Caco-2 (cell line): ENCODE measurements at regions not wholly inside any gene's neighbourhood (a gene's known extent, or its start where the extent isn't known, plus 50 kb on each side); places are given as distances from the start of the nearest gene placed in this dataset.

Experiments
- BruUV-seq: library from RNA; stranded (reverse); fragments of 400-500 nt; replicated peaks from 2 replicates; lab custom pipeline; 2021; lab: Mats Ljungman, UMichigan
- CTCF ChIA-PET: fragments of 300-600 bp; sonication (Branson Sonifier 250); formaldehyde crosslinking; loops from one replicate; lab custom pipeline; 2022; ENCODE audit warnings: antibody characterized with exemption; lab: Charles Lee
- POLR2A ChIA-PET: fragments of 300-600 bp; sonication (Branson Sonifier 250); formaldehyde crosslinking; loops from one replicate; lab custom pipeline; 2022; ENCODE audit warnings: antibody characterized with exemption; lab: Charles Lee
- DNase-seq, 2 experiments: peaks; one replicate each; pipeline versions ENCODE4 v3.0.0 to v3.0.0-alpha.2; 2020 to 2022
- H3K27me3 ChIP-seq: replicated peaks from 2 replicates; pipeline ENCODE4 v1.6.0; 2011; ENCODE audit warnings: low read length; ENCODE audit not compliant: control insufficient read depth, insufficient read depth
- H3K36me3 ChIP-seq: 2 replicates; pipeline ENCODE4 v1.5.1; 2011; ENCODE audit warnings: low read length; ENCODE audit not compliant: control insufficient read depth, insufficient read depth
- H3K4me1 ChIP-seq: fragments of 250-450 bp; sonication (Bioruptor Pico); 2 replicates; pipeline ENCODE4 v1.5.1; 2020; ENCODE audit warnings: mild to moderate bottlenecking
- H3K4me3 ChIP-seq: 2 replicates; pipeline ENCODE4 v1.5.1; 2011; ENCODE audit warnings: low read depth, mild to moderate bottlenecking, control low read depth, low read length
- H3K9me3 ChIP-seq: fragments of 250-450 bp; sonication (Bioruptor Pico); 2 replicates; pipeline ENCODE4 v1.5.1; 2020; ENCODE audit warnings: mild to moderate bottlenecking, moderate library complexity
- H3K27ac Mint-ChIP-seq: one replicate; pipeline ENCODE4 v1.8.0; 2022; ENCODE audit warnings: mixed read lengths; ENCODE audit not compliant: unreplicated experiment
- H3K27me3 Mint-ChIP-seq: one replicate; pipeline ENCODE4 v1.8.0; 2022; ENCODE audit warnings: mixed read lengths; ENCODE audit not compliant: insufficient read depth, unreplicated experiment
- H3K36me3 Mint-ChIP-seq: one replicate; pipeline ENCODE4 v1.8.0; 2022; ENCODE audit warnings: mild to moderate bottlenecking, mixed read lengths; ENCODE audit not compliant: insufficient read depth, unreplicated experiment
- H3K4me1 Mint-ChIP-seq: one replicate; pipeline ENCODE4 v1.8.0; 2022; ENCODE audit warnings: low read depth, mixed read lengths; ENCODE audit not compliant: unreplicated experiment
- H3K4me3 Mint-ChIP-seq: one replicate; pipeline ENCODE4 v1.8.0; 2022; ENCODE audit warnings: mild to moderate bottlenecking, moderate library complexity, mixed read lengths; ENCODE audit not compliant: unreplicated experiment
- H3K9me3 Mint-ChIP-seq: one replicate; pipeline ENCODE4 v1.8.0; 2022; ENCODE audit warnings: mixed read lengths; ENCODE audit not compliant: unreplicated experiment
- intact Hi-C: fragments of 100-400 bp; cut with micrococcal nuclease; formaldehyde crosslinking; loops from one replicate; pipeline ENCODE4 v1.10.0; 2022; ENCODE audit not compliant: unreplicated experiment
- TF ChIP-seq, protein P1 (sequence below), 2 experiments: fragments of 200-600 bp in 1 of 2; IDR thresholded peaks; 1 replicate in 1 of 2; 2 replicates in 1 of 2; pipeline versions ENCODE4 v1.5.1 to v1.8.0; 2011 to 2022; ENCODE audit warnings: antibody characterized with exemption in 1 of 2, control low read depth in 1 of 2, inconsistent platforms in 1 of 2, low read depth in 1 of 2, low read length in 1 of 2, mild to moderate bottlenecking in 1 of 2, moderate library complexity in 1 of 2; ENCODE audit not compliant: insufficient read depth in 1 of 2, severe bottlenecking in 1 of 2, unreplicated experiment in 1 of 2

DNA sequence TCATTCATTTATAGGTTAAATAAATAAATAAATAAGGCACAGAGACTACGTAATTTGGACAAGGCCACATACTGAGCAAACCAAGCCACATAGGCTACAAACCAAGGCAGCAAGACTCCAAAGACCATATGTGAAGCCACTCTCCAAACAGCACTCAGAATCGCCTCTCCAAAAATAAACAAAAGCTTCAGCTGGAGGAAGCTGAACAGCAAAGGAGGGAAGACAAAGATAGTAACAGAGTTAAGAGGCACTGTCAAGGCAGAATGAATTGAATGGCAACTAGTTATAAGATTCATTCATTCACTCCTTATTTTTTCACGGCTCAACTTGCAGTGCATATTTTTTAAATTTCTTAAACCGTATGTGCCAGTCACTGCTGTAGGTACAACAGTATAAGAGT is 200.5 kb upstream of the GRIP1 start:
- ChIA-PET CTCF (no interaction called here), POLR2A (no interaction called here)
- Mint-ChIP-seq H3K27me3 (peaks cover 11% of the 10 kb centered on the region), H3K27ac (no peak overlapping the region), H3K36me3 (no peaks in the 10 kb centered on the region), H3K4me3 (no peak overlapping the region), H3K9me3 (no peaks in the 10 kb centered on the region), H3K4me1 (no peaks in the 10 kb centered on the region)
- intact Hi-C loops, result no loop called here
- TF ChIP-seq, protein P1, sequence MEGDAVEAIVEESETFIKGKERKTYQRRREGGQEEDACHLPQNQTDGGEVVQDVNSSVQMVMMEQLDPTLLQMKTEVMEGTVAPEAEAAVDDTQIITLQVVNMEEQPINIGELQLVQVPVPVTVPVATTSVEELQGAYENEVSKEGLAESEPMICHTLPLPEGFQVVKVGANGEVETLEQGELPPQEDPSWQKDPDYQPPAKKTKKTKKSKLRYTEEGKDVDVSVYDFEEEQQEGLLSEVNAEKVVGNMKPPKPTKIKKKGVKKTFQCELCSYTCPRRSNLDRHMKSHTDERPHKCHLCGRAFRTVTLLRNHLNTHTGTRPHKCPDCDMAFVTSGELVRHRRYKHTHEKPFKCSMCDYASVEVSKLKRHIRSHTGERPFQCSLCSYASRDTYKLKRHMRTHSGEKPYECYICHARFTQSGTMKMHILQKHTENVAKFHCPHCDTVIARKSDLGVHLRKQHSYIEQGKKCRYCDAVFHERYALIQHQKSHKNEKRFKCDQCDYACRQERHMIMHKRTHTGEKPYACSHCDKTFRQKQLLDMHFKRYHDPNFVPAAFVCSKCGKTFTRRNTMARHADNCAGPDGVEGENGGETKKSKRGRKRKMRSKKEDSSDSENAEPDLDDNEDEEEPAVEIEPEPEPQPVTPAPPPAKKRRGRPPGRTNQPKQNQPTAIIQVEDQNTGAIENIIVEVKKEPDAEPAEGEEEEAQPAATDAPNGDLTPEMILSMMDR (IDR thresholded peaks at IDR 0.05; ENCODE audit: insufficient read depth in 1 of 2, low read depth in 1 of 2, low read length in 1 of 2, severe bottlenecking in 1 of 2, unreplicated experiment in 1 of 2), result no peak
- Histone ChIP-seq H3K36me3 (no peaks in the 10 kb centered on the region), H3K4me1 (no peaks in the 10 kb centered on the region), H3K9me3 (no peaks in the 10 kb centered on the region), H3K4me3 (no peak overlapping the region), H3K27me3 (no peaks in the 10 kb centered on the region)
- DNase-seq, result no peak
- no TSS peak for BruUV-seq

DNA sequence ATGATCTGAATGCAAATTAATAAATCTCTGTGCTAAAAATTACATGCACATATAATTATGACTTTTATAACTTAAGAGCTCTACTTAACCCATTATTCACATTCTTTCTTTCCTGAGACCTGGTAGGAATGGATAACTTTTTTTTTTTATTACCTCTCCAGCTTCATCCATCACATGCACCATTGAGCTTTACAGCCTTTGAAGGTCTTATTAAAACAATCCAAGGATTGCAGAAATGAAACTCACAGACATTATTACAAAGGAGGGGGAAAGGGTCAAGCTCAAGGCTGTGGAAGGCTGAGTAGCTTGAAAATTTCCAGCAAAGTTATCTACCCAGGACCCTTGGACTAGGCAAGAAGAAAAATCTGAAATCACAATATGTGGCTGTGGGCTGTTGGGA is 202.5 kb upstream of the GRIP1 start:
- no peaks in the 10 kb centered on the region for H3K4me1 Mint-ChIP-seq
- Histone ChIP-seq H3K36me3 (no peaks in the 10 kb centered on the region), H3K9me3 (no peaks in the 10 kb centered on the region), H3K27me3 (no peaks in the 10 kb centered on the region), H3K4me3 (no peak overlapping the region), H3K4me1 (no peaks in the 10 kb centered on the region)
- TF ChIP-seq, protein P1 (IDR thresholded peaks at IDR 0.05; ENCODE audit: insufficient read depth in 1 of 2, low read depth in 1 of 2, low read length in 1 of 2, severe bottlenecking in 1 of 2, unreplicated experiment in 1 of 2), result no peak
- intact Hi-C loops, result no loop called here
- H3K27ac Mint-ChIP-seq, result no peak overlapping the region
- BruUV-seq, result no TSS peak
- no peaks in the 10 kb centered on the region for H3K36me3 Mint-ChIP-seq
- POLR2A ChIA-PET, result interaction anchor here (0.6 kb wide), 1 partner anchor 662 kb away, joined by 3 read pairs; no protein-coding TSS in a partner anchor
- H3K9me3 Mint-ChIP-seq, result no peaks in the 10 kb centered on the region
- no peak overlapping the region for H3K4me3 Mint-ChIP-seq
- CTCF ChIA-PET, result no interaction called here
- H3K27me3 Mint-ChIP-seq, result peaks cover 11% of the 10 kb centered on the region
- no peak for DNase-seq

DNA sequence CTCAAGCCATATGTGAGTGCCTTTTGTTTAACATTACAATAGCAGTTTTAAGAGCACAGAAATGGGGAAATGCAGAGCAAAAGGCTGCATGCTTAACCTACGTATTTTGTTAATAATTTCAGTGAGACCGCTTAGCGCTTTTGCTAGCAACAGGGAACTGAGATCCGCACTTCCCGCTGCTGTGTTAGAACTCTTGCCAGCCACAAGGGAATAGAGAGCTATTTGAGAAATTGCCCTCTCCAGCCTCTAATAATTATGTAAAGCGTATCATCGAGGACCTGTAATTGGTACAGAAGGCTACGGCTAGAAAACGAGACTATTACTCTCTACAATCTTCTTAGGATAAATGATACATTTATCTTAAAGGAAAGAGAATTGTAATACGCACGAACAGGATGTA is 205.2 kb upstream of the GRIP1 start:
- H3K27me3 ChIP-seq, result no peaks in the 10 kb centered on the region
- Mint-ChIP-seq H3K36me3 (no peaks in the 10 kb centered on the region), H3K9me3 (no peaks in the 10 kb centered on the region), H3K27me3 (peaks cover 7% of the 10 kb centered on the region), H3K4me3 (no peak overlapping the region), H3K4me1 (no peaks in the 10 kb centered on the region), H3K27ac (no peak overlapping the region)
- intact Hi-C loops, result no loop called here
- POLR2A ChIA-PET, result no interaction called here
- H3K36me3 ChIP-seq, result no peaks in the 10 kb centered on the region
- H3K9me3 ChIP-seq, result no peaks in the 10 kb centered on the region
- CTCF ChIA-PET, result no interaction called here
- H3K4me3 ChIP-seq, result no peak overlapping the region
- TF ChIP-seq, protein P1 (IDR thresholded peaks at IDR 0.05; ENCODE audit: insufficient read depth in 1 of 2, low read depth in 1 of 2, low read length in 1 of 2, severe bottlenecking in 1 of 2, unreplicated experiment in 1 of 2), result no peak
- no peak for DNase-seq
- no peaks in the 10 kb centered on the region for H3K4me1 ChIP-seq
- no TSS peak for BruUV-seq
